ENCODE measurements at regions not wholly inside any gene's neighbourhood (a gene's known extent, or its start where the extent isn't known, plus 50 kb on each side); places are given as distances from the start of the nearest gene placed in this dataset.

- no peak for TF ChIP-seq CTCF (IDR thresholded peaks at IDR 0.05)
- Mint-ChIP-seq H3K27me3 (ENCODE audit: unreplicated experiment) (peaks cover 2% of the 10 kb centered on the region), H3K27ac (ENCODE audit: unreplicated experiment) (no peak overlapping the region), H3K36me3 (ENCODE audit: unreplicated experiment) (no peaks in the 10 kb centered on the region), H3K4me1 (ENCODE audit: unreplicated experiment) (no peaks in the 10 kb centered on the region), H3K4me3 (ENCODE audit: unreplicated experiment) (no peak overlapping the region), H3K9me3 (ENCODE audit: unreplicated experiment) (peaks cover 20% of the 10 kb centered on the region)
- DNase-seq (ENCODE audit: extremely low spot score, unreplicated experiment): no peak
These were observed 1003.3 kb upstream of the TMEM132C start for GRCh38 chr12:127263621-127264020.

GRCh38 chr12:127267128-127267527, 999.8 kb upstream of the TMEM132C start:
- Mint-ChIP-seq H3K4me3 (ENCODE audit: unreplicated experiment) (no peak overlapping the region), H3K27me3 (ENCODE audit: unreplicated experiment) (peaks cover 2% of the 10 kb centered on the region), H3K4me1 (ENCODE audit: unreplicated experiment) (no peaks in the 10 kb centered on the region)

DNA sequence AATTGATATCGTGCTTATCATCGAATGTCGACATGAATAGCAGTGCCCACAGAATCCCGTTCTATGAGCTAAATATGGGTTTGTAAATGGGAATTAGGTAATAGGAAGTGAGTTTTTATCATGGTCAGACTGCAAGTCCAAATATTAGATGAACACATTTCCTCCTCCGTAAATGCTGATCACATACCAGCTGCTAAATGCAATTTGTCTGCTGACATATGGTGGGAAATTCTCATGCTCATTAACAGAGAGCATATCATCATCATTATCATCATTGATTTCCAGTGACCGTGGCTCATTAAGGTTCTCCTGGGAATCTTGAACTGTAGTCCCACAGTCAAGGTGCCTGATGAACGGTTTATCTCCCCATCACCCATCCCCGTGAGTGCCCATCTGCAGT, 998.8 kb upstream of the TMEM132C start:
- no peak for DNase-seq (ENCODE audit: extremely low spot score, unreplicated experiment)
- no peak for TF ChIP-seq CTCF (IDR thresholded peaks at IDR 0.05)
- peaks cover 20% of the 10 kb centered on the region for H3K9me3 Mint-ChIP-seq (ENCODE audit: unreplicated experiment)
- no peaks in the 10 kb centered on the region for H3K36me3 Mint-ChIP-seq (ENCODE audit: unreplicated experiment)
- H3K4me3 Mint-ChIP-seq (ENCODE audit: unreplicated experiment): no peak overlapping the region
- H3K4me1 Mint-ChIP-seq (ENCODE audit: unreplicated experiment): no peaks in the 10 kb centered on the region
- no peak overlapping the region for H3K27ac Mint-ChIP-seq (ENCODE audit: unreplicated experiment)
- peaks cover 2% of the 10 kb centered on the region for H3K27me3 Mint-ChIP-seq (ENCODE audit: unreplicated experiment)

More at GRCh38 chr12:127267128-127267527, 999.8 kb upstream of the TMEM132C start:
- Mint-ChIP-seq H3K27ac (ENCODE audit: unreplicated experiment) (no peak overlapping the region), H3K9me3 (ENCODE audit: unreplicated experiment) (peaks cover 20% of the 10 kb centered on the region), H3K36me3 (ENCODE audit: unreplicated experiment) (no peaks in the 10 kb centered on the region)
- no peak for DNase-seq (ENCODE audit: extremely low spot score, unreplicated experiment)
- no peak for TF ChIP-seq CTCF (IDR thresholded peaks at IDR 0.05)

DNA sequence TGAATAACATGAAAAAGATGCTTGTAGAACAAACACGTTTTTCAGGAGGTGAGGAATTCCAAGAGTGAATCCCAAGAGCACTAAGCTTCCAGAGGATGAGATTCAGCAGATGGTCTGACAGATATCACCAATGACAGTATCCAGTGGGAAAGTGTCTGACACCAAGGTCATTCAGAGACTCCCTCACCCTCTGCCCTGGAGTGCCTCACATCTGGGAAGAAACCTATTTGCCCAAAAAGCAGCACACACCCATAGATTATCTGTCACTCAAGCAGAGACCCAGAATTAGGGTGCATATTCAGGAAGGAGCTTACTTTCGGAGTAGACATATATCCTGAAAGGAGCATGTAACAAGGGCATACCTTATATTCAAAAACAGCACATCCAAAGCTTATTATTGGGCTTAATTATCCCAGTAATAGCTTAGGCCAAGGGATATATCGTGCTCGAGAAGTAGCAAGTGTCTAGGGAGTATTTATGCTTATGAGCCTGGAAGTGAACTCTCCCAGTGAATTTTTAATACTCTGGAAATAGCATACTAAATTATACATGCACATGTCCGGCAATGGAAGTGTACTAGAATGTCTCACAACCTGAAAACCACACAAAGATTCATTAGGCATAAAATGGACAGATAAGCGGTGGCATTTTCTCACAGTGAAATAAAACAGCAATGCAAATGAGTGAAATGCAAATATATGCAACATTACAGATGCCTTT, 998.1 kb upstream of the TMEM132C start:
- no peaks in the 10 kb centered on the region for H3K36me3 Mint-ChIP-seq (ENCODE audit: unreplicated experiment)
- no peak for TF ChIP-seq CTCF (IDR thresholded peaks at IDR 0.05)
- H3K4me3 Mint-ChIP-seq (ENCODE audit: unreplicated experiment): no peak overlapping the region
- no peak overlapping the region for H3K27ac Mint-ChIP-seq (ENCODE audit: unreplicated experiment)
- H3K4me1 Mint-ChIP-seq (ENCODE audit: unreplicated experiment): no peaks in the 10 kb centered on the region
- H3K9me3 Mint-ChIP-seq (ENCODE audit: unreplicated experiment): peaks cover 13% of the 10 kb centered on the region
- H3K27me3 Mint-ChIP-seq (ENCODE audit: unreplicated experiment): peaks cover 2% of the 10 kb centered on the region
- no peak for DNase-seq (ENCODE audit: extremely low spot score, unreplicated experiment)

- H3K27ac Mint-ChIP-seq (ENCODE audit: unreplicated experiment): no peak overlapping the region
- no peak overlapping the region for H3K4me3 Mint-ChIP-seq (ENCODE audit: unreplicated experiment)
- no peaks in the 10 kb centered on the region for H3K36me3 Mint-ChIP-seq (ENCODE audit: unreplicated experiment)
- DNase-seq (ENCODE audit: extremely low spot score, unreplicated experiment): no peak
- no peak for TF ChIP-seq CTCF (IDR thresholded peaks at IDR 0.05)
- peaks cover 2% of the 10 kb centered on the region for H3K27me3 Mint-ChIP-seq (ENCODE audit: unreplicated experiment)
- no peaks in the 10 kb centered on the region for H3K4me1 Mint-ChIP-seq (ENCODE audit: unreplicated experiment)
- H3K9me3 Mint-ChIP-seq (ENCODE audit: unreplicated experiment): peaks cover 10% of the 10 kb centered on the region
These were observed 996.8 kb upstream of the TMEM132C start for GRCh38 chr12:127270193-127270592.

All from osteocyte (in vitro differentiated cells).